SU-DHL-6 (cell line): ENCODE measurements at regions not wholly inside any gene's neighbourhood (a gene's known extent, or its start where the extent isn't known, plus 50 kb on each side); places are given as distances from the start of the nearest gene placed in this dataset.

Source experiments
- H2AFZ ChIP-seq: fragments of 200-600 bp; sonication (generic); 2 replicates; pipeline ENCODE4 v1.6.1; 2014; ENCODE audit warnings: low read depth, mild to moderate bottlenecking, moderate library complexity, mixed read lengths, antibody characterized with exemption, low read length; ENCODE audit not compliant: severe bottlenecking
- H3F3A ChIP-seq: fragments of 200-600 bp; shearing (Covaris generic); 2 replicates; pipeline ENCODE4 v1.6.0; 2016; ENCODE audit warnings: antibody characterized with exemption, mild to moderate bottlenecking; ENCODE audit not compliant: insufficient read depth
- H3K27ac ChIP-seq: fragments of 200-600 bp; sonication (generic); 2 replicates; pipeline ENCODE4 v1.5.1; 2016; ENCODE audit warnings: low read depth, mild to moderate bottlenecking, low read length, moderate library complexity, mixed read lengths
- H3K27me3 ChIP-seq: fragments of 200-600 bp; sonication (generic), shearing (Covaris generic); 2 replicates; pipeline ENCODE4 v1.6.0; 2014; ENCODE audit warnings: mild to moderate bottlenecking, low read length
- H3K36me3 ChIP-seq: fragments of 200-600 bp; sonication (generic); 2 replicates; pipeline ENCODE4 v1.6.1; 2014; ENCODE audit warnings: mild to moderate bottlenecking, low read length, mixed read lengths
- H3K4me2 ChIP-seq: fragments of 300-600, 200-600 bp; shearing (Covaris generic), sonication (generic); 2 replicates; pipeline ENCODE4 v1.6.0; 2014; ENCODE audit warnings: low read length, low read depth, mild to moderate bottlenecking; ENCODE audit not compliant: poor library complexity, severe bottlenecking
- H3K4me3 ChIP-seq: fragments of 200-600 bp; sonication (generic); 2 replicates; pipeline ENCODE4 v1.5.1; 2014; ENCODE audit warnings: antibody characterized with exemption, low read length, mild to moderate bottlenecking, mixed read lengths; ENCODE audit not compliant: insufficient read depth, poor library complexity, severe bottlenecking
- H3K79me2 ChIP-seq: fragments of 200-600 bp; sonication (generic); 2 replicates; pipeline ENCODE4 v1.6.1; 2014; ENCODE audit warnings: mild to moderate bottlenecking, low read length, moderate library complexity; ENCODE audit not compliant: insufficient read depth
- H3K9ac ChIP-seq: fragments of 200-600 bp; sonication (generic); 2 replicates; pipeline ENCODE4 v1.7.0; 2014; ENCODE audit warnings: mild to moderate bottlenecking, low read length
- H3K9me2 ChIP-seq: fragments of 200-600 bp; sonication (generic); replicated peaks from 2 replicates; pipeline ENCODE4 v1.6.1; 2014; ENCODE audit warnings: low read length; ENCODE audit not compliant: insufficient read depth
- H3K9me3 ChIP-seq: fragments of 200-600 bp; sonication (generic); 2 replicates; pipeline ENCODE4 v1.6.1; 2014; ENCODE audit warnings: low read length, mixed read lengths; ENCODE audit not compliant: insufficient read depth
- H4K20me1 ChIP-seq: fragments of 200-600 bp; sonication (generic); 2 replicates; pipeline ENCODE4 v1.6.1; 2014; ENCODE audit warnings: low read depth, mild to moderate bottlenecking, antibody characterized with exemption, low read length, moderate library complexity, mixed read lengths
- EZH2phosphoT487 ChIP-seq: fragments of 200-600 bp; sonication (generic), shearing (Covaris generic); conservative IDR thresholded peaks from 2 replicates; pipeline ENCODE4 v1.6.1; 2018; ENCODE audit warnings: mild to moderate bottlenecking, antibody characterized with exemption, low read length, moderate library complexity, mixed read lengths
- TF ChIP-seq, protein P1 (sequence below): fragments of 200-600 bp; sonication (generic); IDR thresholded peaks from one replicate; pipeline ENCODE4 v1.5.1; 2017; ENCODE audit warnings: antibody characterized with exemption, mild to moderate bottlenecking, low read length, moderate library complexity; ENCODE audit not compliant: insufficient read depth, poor library complexity, severe bottlenecking

DNA sequence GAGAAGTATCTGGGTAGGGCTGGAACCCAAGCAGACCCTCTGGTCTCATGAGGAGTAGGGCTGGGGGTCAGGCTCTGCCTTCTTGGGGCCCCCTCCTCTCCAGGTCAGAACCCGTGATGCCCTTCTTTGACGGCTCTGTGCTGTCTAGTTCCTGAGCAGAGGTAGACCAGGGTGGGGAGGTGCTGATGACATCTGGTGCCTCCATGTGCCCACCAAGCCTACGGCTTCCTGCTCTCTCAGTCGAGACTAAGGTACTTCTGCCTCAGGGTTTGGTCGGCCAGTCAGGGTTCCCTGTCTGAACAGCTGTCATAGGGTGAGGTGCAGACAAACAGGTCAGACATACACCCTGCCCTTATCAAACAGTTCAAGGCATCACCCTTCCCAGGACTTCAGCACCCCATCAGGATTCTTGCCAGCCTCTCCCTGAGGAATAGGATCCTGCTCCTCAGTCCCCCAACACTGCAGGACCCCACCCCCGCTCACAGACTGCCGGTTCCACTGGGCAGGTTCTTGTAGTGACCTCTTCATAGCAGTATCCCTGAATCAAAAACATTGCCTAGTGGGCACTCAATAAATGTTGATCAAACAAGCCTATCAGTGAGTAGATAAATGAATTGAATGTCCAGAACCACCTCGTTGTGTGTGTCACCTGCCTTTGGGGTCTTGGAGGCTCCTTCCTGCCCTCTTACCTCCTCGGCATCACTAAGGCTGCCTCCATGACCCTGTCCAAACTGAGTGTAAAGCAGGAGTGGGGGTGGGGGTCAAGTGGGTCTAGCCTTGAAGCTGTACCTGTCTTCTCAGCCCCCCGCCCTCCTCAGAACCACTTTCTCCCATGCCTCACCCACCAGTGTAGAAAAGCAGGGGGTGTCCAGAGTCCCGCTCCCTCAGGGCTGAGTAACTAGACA lies 158.2 kb downstream of the BUD13 start:
- TF ChIP-seq, protein P1, sequence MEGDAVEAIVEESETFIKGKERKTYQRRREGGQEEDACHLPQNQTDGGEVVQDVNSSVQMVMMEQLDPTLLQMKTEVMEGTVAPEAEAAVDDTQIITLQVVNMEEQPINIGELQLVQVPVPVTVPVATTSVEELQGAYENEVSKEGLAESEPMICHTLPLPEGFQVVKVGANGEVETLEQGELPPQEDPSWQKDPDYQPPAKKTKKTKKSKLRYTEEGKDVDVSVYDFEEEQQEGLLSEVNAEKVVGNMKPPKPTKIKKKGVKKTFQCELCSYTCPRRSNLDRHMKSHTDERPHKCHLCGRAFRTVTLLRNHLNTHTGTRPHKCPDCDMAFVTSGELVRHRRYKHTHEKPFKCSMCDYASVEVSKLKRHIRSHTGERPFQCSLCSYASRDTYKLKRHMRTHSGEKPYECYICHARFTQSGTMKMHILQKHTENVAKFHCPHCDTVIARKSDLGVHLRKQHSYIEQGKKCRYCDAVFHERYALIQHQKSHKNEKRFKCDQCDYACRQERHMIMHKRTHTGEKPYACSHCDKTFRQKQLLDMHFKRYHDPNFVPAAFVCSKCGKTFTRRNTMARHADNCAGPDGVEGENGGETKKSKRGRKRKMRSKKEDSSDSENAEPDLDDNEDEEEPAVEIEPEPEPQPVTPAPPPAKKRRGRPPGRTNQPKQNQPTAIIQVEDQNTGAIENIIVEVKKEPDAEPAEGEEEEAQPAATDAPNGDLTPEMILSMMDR: no peak
- TF ChIP-seq EZH2phosphoT487: no peak
- H3K27me3 ChIP-seq: no peaks in the 10 kb centered on the region
- no peak overlapping the region for H2AFZ ChIP-seq
- no peaks in the 10 kb centered on the region for H3K36me3 ChIP-seq
- H4K20me1 ChIP-seq: no peaks in the 10 kb centered on the region
- H3K9ac ChIP-seq: no peak overlapping the region
- no peak overlapping the region for H3K4me3 ChIP-seq
- no peak overlapping the region for H3K4me2 ChIP-seq
- no peaks in the 10 kb centered on the region for H3K79me2 ChIP-seq
- H3K9me3 ChIP-seq: no peaks in the 10 kb centered on the region
- no peaks in the 10 kb centered on the region for H3F3A ChIP-seq
- no peaks in the 10 kb centered on the region for H3K9me2 ChIP-seq
- no peak overlapping the region for H3K27ac ChIP-seq

DNA sequence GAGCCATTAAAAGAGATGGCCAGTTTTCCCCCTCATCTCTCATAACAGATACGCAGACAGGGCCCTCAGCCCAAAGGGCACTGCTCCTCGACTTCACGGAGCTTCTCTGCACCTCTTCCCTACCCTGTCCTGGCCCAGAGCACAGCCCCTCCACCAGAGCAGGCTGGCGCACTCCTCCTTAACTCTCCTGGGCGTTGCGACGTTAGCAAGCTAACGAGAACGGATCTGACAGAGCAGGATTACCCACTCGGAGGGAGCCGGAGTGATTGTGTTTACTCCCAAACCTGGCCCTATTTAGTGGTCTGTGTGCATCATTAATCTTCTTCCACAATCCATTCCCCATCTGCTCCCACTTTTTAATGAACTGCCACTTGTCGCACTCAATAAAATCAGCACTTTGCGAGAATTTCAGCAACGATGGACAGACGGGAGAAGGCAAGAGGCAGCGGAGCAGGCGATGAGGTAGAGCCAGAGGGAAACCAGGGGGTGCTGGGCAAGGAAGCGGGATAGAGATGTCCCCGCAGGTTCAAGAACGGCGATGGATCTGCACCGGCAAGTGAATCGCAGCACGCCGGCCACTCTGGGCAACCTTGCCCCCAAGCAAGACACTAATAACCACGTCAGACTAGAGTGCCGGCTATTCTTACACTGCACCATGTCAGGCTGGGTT lies 159.4 kb downstream of the BUD13 start:
- Histone ChIP-seq H3K27ac (no peak overlapping the region), H3K9me3 (no peaks in the 10 kb centered on the region), H3K27me3 (no peaks in the 10 kb centered on the region), H3K4me3 (no peak overlapping the region), H3K79me2 (no peaks in the 10 kb centered on the region), H4K20me1 (no peaks in the 10 kb centered on the region), H3K4me2 (no peak overlapping the region), H2AFZ (no peak overlapping the region), H3K36me3 (no peaks in the 10 kb centered on the region), H3K9me2 (no peaks in the 10 kb centered on the region), H3K9ac (no peak overlapping the region), H3F3A (no peaks in the 10 kb centered on the region)
- no peak for TF ChIP-seq EZH2phosphoT487
- TF ChIP-seq, protein P1: no peak

DNA sequence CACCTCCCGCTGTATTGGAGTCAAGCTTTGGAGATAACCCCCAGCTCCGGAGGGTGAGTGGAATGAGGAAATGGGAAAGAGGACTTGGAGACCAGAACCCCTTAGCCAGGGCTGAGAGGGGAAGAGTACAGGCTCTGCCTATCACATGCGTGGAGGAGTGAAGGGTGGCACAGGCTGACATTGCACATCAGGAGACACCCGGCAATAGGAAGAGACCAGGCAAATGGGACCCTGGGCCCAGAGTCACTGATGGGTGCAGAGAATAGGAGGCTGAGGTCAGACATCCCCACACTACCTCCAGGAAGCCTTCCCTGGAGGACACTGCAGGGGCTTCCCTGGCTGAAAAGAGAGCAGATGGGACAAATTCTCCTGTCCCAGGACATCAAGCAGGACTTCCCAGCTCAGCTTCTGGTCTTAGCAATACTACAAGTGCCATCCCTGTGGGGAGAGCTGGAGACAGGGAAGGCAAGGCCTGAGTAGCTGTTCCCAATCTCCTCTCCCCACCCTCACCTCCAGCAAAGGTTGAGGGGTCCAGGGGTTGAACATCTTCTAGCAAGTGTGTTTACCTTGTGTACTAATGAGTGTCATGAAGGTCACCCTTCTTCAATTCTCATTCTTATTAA lies 160.7 kb downstream of the BUD13 start:
- Histone ChIP-seq H3K36me3 (no peaks in the 10 kb centered on the region), H3K79me2 (no peaks in the 10 kb centered on the region), H3K9me2 (no peaks in the 10 kb centered on the region), H4K20me1 (no peaks in the 10 kb centered on the region), H3K4me2 (no peak overlapping the region), H3K4me3 (no peak overlapping the region), H3K9ac (no peak overlapping the region), H2AFZ (no peak overlapping the region), H3K9me3 (no peaks in the 10 kb centered on the region), H3F3A (no peaks in the 10 kb centered on the region), H3K27me3 (no peaks in the 10 kb centered on the region), H3K27ac (no peak overlapping the region)
- TF ChIP-seq, protein P1: no peak
- no peak for TF ChIP-seq EZH2phosphoT487
